Omental fat pad (tissue), 3 donors: ENCODE measurements at regions not wholly inside any gene's neighbourhood (a gene's known extent, or its start where the extent isn't known, plus 50 kb on each side); places are given as distances from the start of the nearest gene placed in this dataset.

Experiments
- ATAC-seq: fragments of 150-250 bp; one replicate; pipeline ENCODE4 v1.9.1; 2016; ENCODE audit warnings: mild to moderate bottlenecking, moderate library complexity; ENCODE audit not compliant: low FRiP score
- DNase-seq: peaks from one replicate; pipeline ENCODE4 v3.0.0-alpha.2; 2019; ENCODE audit warnings: low spot score
- CTCF ChIP-seq, 3 donors: fragments of 450-650 bp; IDR thresholded peaks; one replicate each; pipeline ENCODE4 v1.5.1; 2016 to 2017; ENCODE audit warnings: antibody characterized with exemption in 3 of 3, mild to moderate bottlenecking in 3 of 3, moderate library complexity in 2 of 3

- TF ChIP-seq CTCF (IDR thresholded peaks at IDR 0.05), result no peak
- no peak for ATAC-seq
- no peak for DNase-seq
Observed at GRCh38 chr9:26243029-26243697, 564.9 kb upstream of the TUSC1 start.

GRCh38 chr9:26240020-26240419 is 561.8 kb upstream of the TUSC1 start:
- ATAC-seq, result no peak
- TF ChIP-seq CTCF (IDR thresholded peaks at IDR 0.05), result no peak
- DNase-seq, result no peak

GRCh38 chr9:26237256-26237655 is 559.0 kb upstream of the TUSC1 start:
- ATAC-seq (no peak), DNase-seq (no peak)
- TF ChIP-seq CTCF (IDR thresholded peaks at IDR 0.05), result no peak

- no peak for DNase-seq
- TF ChIP-seq CTCF (IDR thresholded peaks at IDR 0.05), result no peak
- no peak for ATAC-seq
Observed at GRCh38 chr9:26234865-26235264, 556.6 kb upstream of the TUSC1 start.

DNA sequence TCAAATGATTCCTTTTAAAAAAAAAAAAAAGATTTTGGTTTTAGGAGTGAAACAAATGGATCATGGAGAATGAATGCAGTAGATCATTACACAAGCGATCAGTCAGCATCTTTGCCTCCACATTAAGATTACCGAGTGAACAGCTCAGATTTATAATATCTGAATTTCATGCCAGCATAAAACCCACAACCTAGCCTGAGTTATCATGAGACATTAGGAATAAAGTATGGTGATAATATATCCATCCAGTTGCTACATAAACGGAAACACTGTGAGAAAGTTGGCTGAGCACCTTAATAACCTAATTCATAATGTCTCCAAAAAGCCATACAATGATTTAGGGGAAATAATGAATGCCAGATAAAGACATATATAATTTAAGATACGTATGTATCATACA is 553.1 kb upstream of the TUSC1 start:
- ATAC-seq, result no peak
- no peak for DNase-seq
- TF ChIP-seq CTCF (IDR thresholded peaks at IDR 0.05), result no peak

DNA sequence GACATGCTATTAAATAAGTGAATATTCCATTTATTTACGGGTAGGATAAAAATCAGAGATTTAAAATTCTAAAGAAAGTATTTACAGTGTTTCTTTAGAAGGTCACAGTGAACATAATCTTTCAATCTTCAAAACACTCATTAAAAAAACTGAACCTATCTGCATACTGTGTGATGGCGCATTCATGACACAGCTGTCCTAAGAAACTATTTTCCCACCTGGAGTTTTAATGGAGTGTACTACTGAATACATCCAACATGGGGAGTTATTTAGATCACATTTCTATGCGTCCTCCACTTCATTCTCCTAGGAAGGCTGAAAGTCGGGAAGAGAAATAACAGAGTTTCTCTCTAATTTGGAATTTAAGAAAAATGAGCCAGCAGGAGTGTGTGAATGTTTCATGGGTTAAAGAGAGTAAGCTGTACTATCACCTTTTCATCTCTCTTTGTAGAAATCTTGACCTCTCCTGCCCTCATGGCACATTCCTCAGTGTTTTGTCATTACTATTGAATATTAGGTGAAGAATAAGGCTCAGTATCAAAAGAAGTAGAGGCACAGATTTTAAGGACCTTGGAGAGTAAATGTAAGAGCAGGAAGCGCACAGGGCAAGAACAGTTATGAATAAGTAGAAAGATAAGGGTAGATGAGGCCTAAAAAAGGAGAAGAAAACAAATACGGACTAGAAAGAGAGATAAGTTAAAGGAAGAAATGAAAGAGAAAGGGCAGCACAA is 551.2 kb upstream of the TUSC1 start:
- TF ChIP-seq CTCF (IDR thresholded peaks at IDR 0.05), result no peak
- DNase-seq (no peak), ATAC-seq (no peak)

- DNase-seq, result no peak
- TF ChIP-seq CTCF (IDR thresholded peaks at IDR 0.05), result no peak
- ATAC-seq, result no peak
Observed at GRCh38 chr9:26228273-26228672, 550.0 kb upstream of the TUSC1 start.
